ENCODE measurements at regions not wholly inside any gene's neighbourhood (a gene's known extent, or its start where the extent isn't known, plus 50 kb on each side); places are given as distances from the start of the nearest gene placed in this dataset.

- no peak for TF ChIP-seq CTCF (IDR thresholded peaks at IDR 0.05; ENCODE audit: low read length, missing control alignments)
- no peak for DNase-seq (ENCODE audit: low read depth)
- H3K4me3 ChIP-seq (replicated peaks; ENCODE audit: low read depth, low read length), result no peak overlapping the region
These were observed 278.8 kb downstream of the ENC1 start for GRCh38 chr5:74361406-74362358.

GRCh38 chr5:74360535-74361210 lies 279.9 kb downstream of the ENC1 start:
- DNase-seq (ENCODE audit: low read depth), result no peak
- no peak overlapping the region for H3K4me3 ChIP-seq (replicated peaks; ENCODE audit: low read depth, low read length)
- TF ChIP-seq CTCF (IDR thresholded peaks at IDR 0.05; ENCODE audit: low read length, missing control alignments), result no peak

GRCh38 chr5:74357827-74358226 lies 282.7 kb downstream of the ENC1 start:
- DNase-seq (ENCODE audit: low read depth), result no peak
- TF ChIP-seq CTCF (IDR thresholded peaks at IDR 0.05; ENCODE audit: low read length, missing control alignments), result no peak
- no peak overlapping the region for H3K4me3 ChIP-seq (replicated peaks; ENCODE audit: low read depth, low read length)

GRCh38 chr5:74356009-74356695 lies 284.4 kb downstream of the ENC1 start:
- no peak for TF ChIP-seq CTCF (IDR thresholded peaks at IDR 0.05; ENCODE audit: low read length, missing control alignments)
- DNase-seq (ENCODE audit: low read depth), result no peak
- H3K4me3 ChIP-seq (replicated peaks; ENCODE audit: low read depth, low read length), result no peak overlapping the region

- H3K4me3 ChIP-seq (replicated peaks; ENCODE audit: low read depth, low read length), result no peak overlapping the region
- no peak for DNase-seq (ENCODE audit: low read depth)
- TF ChIP-seq CTCF (IDR thresholded peaks at IDR 0.05; ENCODE audit: low read length, missing control alignments), result no peak
These were observed 285.3 kb downstream of the ENC1 start for GRCh38 chr5:74355041-74355824.

GRCh38 chr5:74352256-74352655 lies 288.3 kb downstream of the ENC1 start:
- DNase-seq (ENCODE audit: low read depth), result no peak
- no peak for TF ChIP-seq CTCF (IDR thresholded peaks at IDR 0.05; ENCODE audit: low read length, missing control alignments)
- no peak overlapping the region for H3K4me3 ChIP-seq (replicated peaks; ENCODE audit: low read depth, low read length)
